Erythroblast (primary cell): ENCODE measurements at regions not wholly inside any gene's neighbourhood (a gene's known extent, or its start where the extent isn't known, plus 50 kb on each side); places are given as distances from the start of the nearest gene placed in this dataset.

Source experiments
- GATA1 ChIP-seq: IDR thresholded peaks from 2 replicates; pipeline ENCODE4 v1.6.1; 2011; ENCODE audit warnings: low read depth, mild to moderate bottlenecking, control low read depth, low read length, moderate library complexity
- POLR2A ChIP-seq: IDR thresholded peaks from 2 replicates; pipeline ENCODE4 v1.6.1; 2011; ENCODE audit warnings: mild to moderate bottlenecking, low read length

DNA sequence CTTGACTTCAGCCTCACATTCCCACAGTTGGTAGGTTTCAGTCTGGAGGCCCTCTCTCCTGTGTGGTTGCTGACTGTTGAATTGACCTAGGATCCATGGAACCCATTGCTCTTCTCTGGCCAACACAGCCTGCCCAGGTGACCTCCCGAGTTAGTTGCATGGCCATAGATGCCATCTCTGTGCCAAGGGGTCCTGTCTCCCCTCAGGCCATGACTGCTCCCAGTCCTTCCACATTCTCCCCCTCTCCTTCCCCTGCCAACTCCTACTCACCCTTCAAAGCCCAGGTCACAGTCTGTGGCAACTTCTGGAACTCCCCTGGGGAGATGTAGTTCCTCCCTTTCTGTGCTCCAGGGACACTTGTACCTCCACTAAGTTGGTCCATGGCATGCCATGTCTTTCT, 67.3 kb upstream of the GRB10 start:
- TF ChIP-seq POLR2A (no peak), GATA1 (no peak)
